IMR-90 (cell line): ENCODE measurements at regions not wholly inside any gene's neighbourhood (a gene's known extent, or its start where the extent isn't known, plus 50 kb on each side); places are given as distances from the start of the nearest gene placed in this dataset.

Experiments
- ATAC-seq: fragments of 200-7000 bp; cut with Tn5 transposase; 2 replicates; pipeline ENCODE4 v1.9.1; 2020; ENCODE audit warnings: low read depth, mild to moderate bottlenecking, moderate library complexity
- BruUV-seq: library from RNA; stranded (reverse); fragments of 400-500 nt; replicated peaks from 2 replicates; lab custom pipeline; 2021; lab: Mats Ljungman, UMichigan
- CTCF ChIA-PET: fragments of 300-600 bp; formaldehyde crosslinking; extraction: SDS; loops from one replicate; lab custom pipeline; 2021; ENCODE audit warnings: antibody characterized with exemption; lab: Yijun Ruan, JAX
- POLR2A ChIA-PET: fragments of 300-600 bp; sonication (Branson Sonifier 250); formaldehyde crosslinking; loops from one replicate; lab custom pipeline; 2022; ENCODE audit warnings: antibody characterized with exemption; ENCODE audit not compliant: unreplicated experiment; lab: Charles Lee
- DNase-seq: peaks from one replicate; pipeline ENCODE4 v3.0.0; 2013
- H2AFZ ChIP-seq: replicated peaks from 2 replicates; pipeline ENCODE3; 2013; ENCODE audit warnings: low read length, mild to moderate bottlenecking; ENCODE audit not compliant: poor library complexity
- H2AK5ac ChIP-seq: 2 replicates; pipeline ENCODE4 v1.6.1; 2013; ENCODE audit warnings: low read depth, low read length, inconsistent platforms
- H2AK9ac ChIP-seq: replicated peaks from 2 replicates; pipeline ENCODE3; 2013; ENCODE audit warnings: mild to moderate bottlenecking, low read depth, low read length, moderate library complexity; ENCODE audit not compliant: poor library complexity
- H2BK120ac ChIP-seq: 2 replicates; pipeline ENCODE4 v1.6.1; 2013; ENCODE audit warnings: low read depth, low read length, inconsistent platforms
- H2BK15ac ChIP-seq: 3 replicates; pipeline ENCODE4 v1.6.1; 2013; ENCODE audit warnings: low read depth, low read length, inconsistent platforms
- H2BK20ac ChIP-seq: 2 replicates; pipeline ENCODE4 v1.6.1; 2013; ENCODE audit warnings: low read depth, mild to moderate bottlenecking, inconsistent platforms, low read length, moderate library complexity
- H2BK5ac ChIP-seq: 2 replicates; pipeline ENCODE4 v1.6.1; 2013; ENCODE audit warnings: mild to moderate bottlenecking, low read depth, low read length, inconsistent platforms; ENCODE audit not compliant: poor library complexity, severe bottlenecking
- H3K14ac ChIP-seq: replicated peaks from 2 replicates; pipeline ENCODE4 v1.6.1; 2013; ENCODE audit warnings: low read depth, low read length, inconsistent platforms
- H3K18ac ChIP-seq: 2 replicates; pipeline ENCODE4 v1.6.1; 2013; ENCODE audit warnings: low read depth, low read length, control low read depth
- H3K23ac ChIP-seq: 2 replicates; pipeline ENCODE4 v1.6.1; 2013; ENCODE audit warnings: low read depth, low read length, inconsistent platforms
- H3K27ac ChIP-seq: 2 replicates; pipeline ENCODE4 v1.5.1; 2013; ENCODE audit warnings: mild to moderate bottlenecking, control low read depth, low read length; ENCODE audit not compliant: insufficient read depth
- H3K27me3 ChIP-seq: 2 replicates; pipeline ENCODE4 v1.6.1; 2013; ENCODE audit warnings: low read length; ENCODE audit not compliant: control insufficient read depth, insufficient read depth
- H3K36me3 ChIP-seq: 2 replicates; pipeline ENCODE4 v1.6.1; 2013; ENCODE audit warnings: low read length, mixed read lengths; ENCODE audit not compliant: control insufficient read depth, insufficient read depth
- H3K4ac ChIP-seq: 2 replicates; pipeline ENCODE4 v1.6.1; 2013; ENCODE audit warnings: low read depth, low read length, inconsistent platforms
- H3K4me1 ChIP-seq: 2 replicates; pipeline ENCODE4 v1.6.1; 2013; ENCODE audit warnings: low read length, mixed read lengths; ENCODE audit not compliant: control insufficient read depth, insufficient read depth
- H3K4me2 ChIP-seq: 2 replicates; pipeline ENCODE4 v1.6.1; 2013; ENCODE audit warnings: low read depth, mild to moderate bottlenecking, control low read depth, low read length, moderate library complexity
- H3K4me3 ChIP-seq: 2 replicates; pipeline ENCODE4 v1.5.1; 2013; ENCODE audit warnings: low read depth, mild to moderate bottlenecking, control low read depth, low read length, moderate library complexity; ENCODE audit not compliant: insufficient read depth
- H3K56ac ChIP-seq: 2 replicates; pipeline ENCODE4 v1.6.1; 2013; ENCODE audit warnings: low read length, inconsistent platforms; ENCODE audit not compliant: insufficient read depth; ENCODE audit errors: extremely low read depth
- H3K79me1 ChIP-seq, 2 experiments: 2 replicates each; pipeline ENCODE4 v1.6.1; 2013; ENCODE audit warnings: low read length in 2 of 2, inconsistent platforms in 1 of 2, low read depth in 1 of 2
- H3K9ac ChIP-seq: 2 replicates; pipeline ENCODE4 v1.6.1; 2013; ENCODE audit warnings: low read depth, low read length, control low read depth
- H3K9me1 ChIP-seq: 2 replicates; pipeline ENCODE4 v1.6.1; 2013; ENCODE audit warnings: low read length, inconsistent platforms; ENCODE audit not compliant: insufficient read depth
- H3K9me3 ChIP-seq: 2 replicates; pipeline ENCODE4 v1.6.1; 2013; ENCODE audit warnings: low read length; ENCODE audit not compliant: control insufficient read depth, insufficient read depth
- H4K20me1 ChIP-seq: 2 replicates; pipeline ENCODE4 v1.6.1; 2013; ENCODE audit warnings: low read length, inconsistent platforms; ENCODE audit not compliant: insufficient read depth
- H4K5ac ChIP-seq: 2 replicates; pipeline ENCODE4 v1.6.1; 2013; ENCODE audit warnings: mild to moderate bottlenecking, low read depth, low read length, control low read depth
- H4K8ac ChIP-seq, 2 experiments: 2 replicates each; pipeline ENCODE4 v1.6.1; 2013; ENCODE audit warnings: low read depth in 2 of 2, low read length in 2 of 2, control low read depth in 1 of 2, inconsistent platforms in 1 of 2
- H4K91ac ChIP-seq: 2 replicates; pipeline ENCODE4 v1.6.1; 2013; ENCODE audit warnings: low read depth, low read length, inconsistent platforms; ENCODE audit not compliant: insufficient read depth
- BHLHE40 ChIP-seq: fragments of 150-350 bp; IDR thresholded peaks from 2 replicates; pipeline ENCODE4 v1.6.1; 2016; ENCODE audit warnings: mild to moderate bottlenecking, low read depth, low read length
- CEBPB ChIP-seq: IDR thresholded peaks from 2 replicates; pipeline ENCODE4 v1.6.1; 2012; ENCODE audit warnings: low read depth, low read length, improper control_type of control experiment
- CHD1 ChIP-seq: IDR thresholded peaks from 2 replicates; pipeline ENCODE4 v1.6.1; 2012; ENCODE audit warnings: low read depth, low read length, improper control_type of control experiment
- FOS ChIP-seq: fragments of 150-350 bp; IDR thresholded peaks from 2 replicates; pipeline ENCODE4 v1.6.1; 2016; ENCODE audit warnings: low read depth, low read length
- MAFK ChIP-seq: IDR thresholded peaks from 2 replicates; pipeline ENCODE4 v1.6.1; 2012; ENCODE audit warnings: low read depth, low read length, improper control_type of control experiment
- MAZ ChIP-seq: IDR thresholded peaks from 2 replicates; pipeline ENCODE4 v1.6.1; 2012; ENCODE audit warnings: low read depth, mild to moderate bottlenecking, low read length, improper control_type of control experiment, moderate library complexity, borderline replicate concordance
- MXI1 ChIP-seq: IDR thresholded peaks from 2 replicates; pipeline ENCODE4 v1.6.1; 2012; ENCODE audit warnings: low read depth, mild to moderate bottlenecking, low read length, moderate library complexity, borderline replicate concordance
- NFE2L2 ChIP-seq: fragments of 150-350 bp; IDR thresholded peaks from 2 replicates; pipeline ENCODE4 v1.6.1; 2016; ENCODE audit warnings: low read depth, mild to moderate bottlenecking, low read length
- POLR2A ChIP-seq: IDR thresholded peaks from 2 replicates; pipeline ENCODE4 v1.6.1; 2012; ENCODE audit warnings: mild to moderate bottlenecking, low read depth, low read length
- RAD21 ChIP-seq: IDR thresholded peaks from 2 replicates; pipeline ENCODE4 v1.6.1; 2012; ENCODE audit warnings: low read length, improper control_type of control experiment
- RCOR1 ChIP-seq: IDR thresholded peaks from 2 replicates; pipeline ENCODE4 v1.6.1; 2012; ENCODE audit warnings: mild to moderate bottlenecking, low read length, improper control_type of control experiment; ENCODE audit not compliant: insufficient replicate concordance
- RFX5 ChIP-seq: IDR thresholded peaks from 2 replicates; pipeline ENCODE4 v1.8.0; 2012; ENCODE audit warnings: low read depth, mild to moderate bottlenecking, low read length, moderate library complexity
- SMC3 ChIP-seq: fragments of 150-350 bp; IDR thresholded peaks from 2 replicates; pipeline ENCODE4 v1.6.1; 2016; ENCODE audit warnings: low read depth, mild to moderate bottlenecking, antibody characterized with exemption, low read length, moderate library complexity
- USF2 ChIP-seq: fragments of 150-350 bp; IDR thresholded peaks from 2 replicates; pipeline ENCODE4 v1.6.1; 2017; ENCODE audit warnings: mild to moderate bottlenecking, antibody characterized with exemption, low read length, low read depth
- WGBS, 2 experiments: methylation state at CpG; one replicate each; pipeline versions ENCODE4 v1.1.5 to v1.1.7; 2013; ENCODE audit warnings: missing lambda C conversion rate in 2 of 2; ENCODE audit not compliant: insufficient read length in 1 of 2; ENCODE audit errors: extremely low coverage in 2 of 2; 5-methylcytosine and 5-hydroxymethylcytosine counted together
- dilution Hi-C: fragments of 300-500 bp; cut with HindIII; formaldehyde crosslinking; loops from one replicate; pipeline ENCODE4 v1.14.3; 2018; ENCODE audit warnings: low sequenced_read_pairs; ENCODE audit not compliant: unreplicated experiment
- in situ Hi-C: fragments of 300-500 bp; cut with MboI; formaldehyde crosslinking; loops from 3 replicates; pipeline ENCODE4 v1.14.3; 2019; ENCODE audit warnings: low sequenced_read_pairs, inconsistent platforms, mixed read lengths
- intact Hi-C: fragments of 100-400 bp; cut with micrococcal nuclease; formaldehyde crosslinking; loops from 2 replicates; pipeline ENCODE4 v1.10.0; 2022
- TF ChIP-seq, protein P1 (sequence below): conservative IDR thresholded peaks from 2 replicates; pipeline ENCODE4 v1.5.1; 2012; ENCODE audit warnings: mild to moderate bottlenecking, low read depth, low read length, improper control_type of control experiment
- TF ChIP-seq, protein P2 (sequence below): fragments of 150-350 bp; IDR thresholded peaks from 2 replicates; pipeline ENCODE4 v1.6.1; 2016; ENCODE audit warnings: low read depth, mild to moderate bottlenecking, low read length, moderate library complexity, borderline replicate concordance

GRCh38 chr1:229185963-229186362, 84.9 kb upstream of the RAB4A start:
- Histone ChIP-seq H4K20me1 (no peaks in the 10 kb centered on the region), H3K4me3 (no peak overlapping the region), H3K9me1 (no peaks in the 10 kb centered on the region), H3K56ac (no peak overlapping the region), H3K9ac (no peak overlapping the region), H3K4me1 (no peaks in the 10 kb centered on the region), H2BK5ac (no peak overlapping the region), H2BK120ac (no peak overlapping the region), H4K5ac (no peak overlapping the region), H4K8ac (no peak overlapping the region), H3K4me2 (no peak overlapping the region), H4K91ac (no peak overlapping the region), H3K23ac (no peak overlapping the region), H2BK20ac (no peak overlapping the region), H2AK5ac (no peak overlapping the region), H3K14ac (no peak overlapping the region), H2AK9ac (no peak overlapping the region), H2AFZ (no peak overlapping the region), H3K4ac (no peak overlapping the region), H3K36me3 (no peaks in the 10 kb centered on the region), H3K18ac (no peak overlapping the region), H3K9me3 (no peaks in the 10 kb centered on the region), H3K27ac (no peak overlapping the region), H2BK15ac (no peak overlapping the region), H3K27me3 (no peaks in the 10 kb centered on the region), H3K79me1 (no peaks in the 10 kb centered on the region)
- no TSS peak for BruUV-seq
- no peak for DNase-seq
- TF ChIP-seq USF2 (no peak), RFX5 (no peak), NFE2L2 (no peak), CHD1 (no peak), CEBPB (no peak), RAD21 (no peak), POLR2A (no peak), BHLHE40 (no peak), MAFK (no peak), MXI1 (no peak), FOS (no peak), RCOR1 (no peak), SMC3 (no peak), MAZ (no peak)
- TF ChIP-seq, protein P1, sequence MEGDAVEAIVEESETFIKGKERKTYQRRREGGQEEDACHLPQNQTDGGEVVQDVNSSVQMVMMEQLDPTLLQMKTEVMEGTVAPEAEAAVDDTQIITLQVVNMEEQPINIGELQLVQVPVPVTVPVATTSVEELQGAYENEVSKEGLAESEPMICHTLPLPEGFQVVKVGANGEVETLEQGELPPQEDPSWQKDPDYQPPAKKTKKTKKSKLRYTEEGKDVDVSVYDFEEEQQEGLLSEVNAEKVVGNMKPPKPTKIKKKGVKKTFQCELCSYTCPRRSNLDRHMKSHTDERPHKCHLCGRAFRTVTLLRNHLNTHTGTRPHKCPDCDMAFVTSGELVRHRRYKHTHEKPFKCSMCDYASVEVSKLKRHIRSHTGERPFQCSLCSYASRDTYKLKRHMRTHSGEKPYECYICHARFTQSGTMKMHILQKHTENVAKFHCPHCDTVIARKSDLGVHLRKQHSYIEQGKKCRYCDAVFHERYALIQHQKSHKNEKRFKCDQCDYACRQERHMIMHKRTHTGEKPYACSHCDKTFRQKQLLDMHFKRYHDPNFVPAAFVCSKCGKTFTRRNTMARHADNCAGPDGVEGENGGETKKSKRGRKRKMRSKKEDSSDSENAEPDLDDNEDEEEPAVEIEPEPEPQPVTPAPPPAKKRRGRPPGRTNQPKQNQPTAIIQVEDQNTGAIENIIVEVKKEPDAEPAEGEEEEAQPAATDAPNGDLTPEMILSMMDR: no peak
- TF ChIP-seq, protein P2, sequence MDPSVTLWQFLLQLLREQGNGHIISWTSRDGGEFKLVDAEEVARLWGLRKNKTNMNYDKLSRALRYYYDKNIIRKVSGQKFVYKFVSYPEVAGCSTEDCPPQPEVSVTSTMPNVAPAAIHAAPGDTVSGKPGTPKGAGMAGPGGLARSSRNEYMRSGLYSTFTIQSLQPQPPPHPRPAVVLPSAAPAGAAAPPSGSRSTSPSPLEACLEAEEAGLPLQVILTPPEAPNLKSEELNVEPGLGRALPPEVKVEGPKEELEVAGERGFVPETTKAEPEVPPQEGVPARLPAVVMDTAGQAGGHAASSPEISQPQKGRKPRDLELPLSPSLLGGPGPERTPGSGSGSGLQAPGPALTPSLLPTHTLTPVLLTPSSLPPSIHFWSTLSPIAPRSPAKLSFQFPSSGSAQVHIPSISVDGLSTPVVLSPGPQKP: no peak
- in situ Hi-C loops (no loop called here), intact Hi-C loops (no loop called here), dilution Hi-C loops (no loop called here)
- CTCF ChIA-PET: interaction anchor here (0.5 kb wide), 1 partner anchor 45 kb away, joined by 3 read pairs; no protein-coding TSS in a partner anchor
- POLR2A ChIA-PET: no interaction called here
- WGBS, 2 experiments: no CpG with 5 or more reads among the region's 4 CpGs
- ATAC-seq: no peak
